ENCODE measurements at regions not wholly inside any gene's neighbourhood (a gene's known extent, or its start where the extent isn't known, plus 50 kb on each side); places are given as distances from the start of the nearest gene placed in this dataset.

DNA sequence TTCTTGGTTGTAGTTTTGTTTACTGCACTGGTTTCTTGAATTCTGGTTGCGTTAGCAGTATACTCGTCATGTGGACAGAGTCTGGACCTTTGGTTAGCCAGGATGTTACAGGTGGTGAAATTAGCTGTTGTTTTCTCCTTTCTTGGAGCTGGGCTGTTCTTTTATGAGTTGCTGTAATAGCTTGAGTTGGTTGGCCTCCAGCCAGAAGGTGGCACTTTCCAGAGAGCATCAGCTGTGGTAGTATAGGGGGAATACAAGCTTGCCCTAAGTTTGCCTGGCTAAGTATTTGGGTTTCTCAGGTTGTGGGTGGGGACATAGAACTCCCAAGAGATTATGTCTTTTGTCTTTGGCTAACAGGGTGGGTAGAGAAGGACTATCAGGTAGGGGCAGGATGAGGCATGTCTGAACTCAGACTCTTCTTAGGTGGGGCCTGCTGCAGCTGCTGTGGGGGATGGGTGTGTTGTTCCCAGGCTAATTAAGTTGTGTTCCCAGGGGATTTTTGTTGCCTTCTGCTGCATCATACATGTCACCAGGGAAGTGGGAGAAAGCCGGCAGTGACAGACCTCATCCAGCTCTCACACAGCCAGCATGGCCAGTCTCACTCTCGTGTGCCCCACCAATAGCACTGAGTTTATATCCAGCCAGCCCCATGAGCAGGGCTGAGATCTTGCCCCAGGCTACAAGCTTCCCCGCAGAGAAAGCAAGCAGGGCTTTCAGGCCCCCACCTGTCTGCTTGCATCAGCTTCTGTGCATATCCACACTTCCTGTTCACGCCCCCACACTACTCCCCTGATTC lies 246.7 kb upstream of the TPK1 start:
- H3K36me3 ChIP-seq: no peaks in the 10 kb centered on the region
- H3K27ac ChIP-seq: no peak overlapping the region
- H3K27me3 ChIP-seq: no peaks in the 10 kb centered on the region
- no peak overlapping the region for H3K4me3 ChIP-seq (ENCODE audit: low read depth in 1 of 2, low read length in 1 of 2)
- H3K4me1 ChIP-seq (ENCODE audit: control insufficient read depth in 1 of 2, insufficient read depth in 1 of 2, low read depth in 1 of 2, low read length in 1 of 2): no peaks in the 10 kb centered on the region
- TF ChIP-seq, protein P1, sequence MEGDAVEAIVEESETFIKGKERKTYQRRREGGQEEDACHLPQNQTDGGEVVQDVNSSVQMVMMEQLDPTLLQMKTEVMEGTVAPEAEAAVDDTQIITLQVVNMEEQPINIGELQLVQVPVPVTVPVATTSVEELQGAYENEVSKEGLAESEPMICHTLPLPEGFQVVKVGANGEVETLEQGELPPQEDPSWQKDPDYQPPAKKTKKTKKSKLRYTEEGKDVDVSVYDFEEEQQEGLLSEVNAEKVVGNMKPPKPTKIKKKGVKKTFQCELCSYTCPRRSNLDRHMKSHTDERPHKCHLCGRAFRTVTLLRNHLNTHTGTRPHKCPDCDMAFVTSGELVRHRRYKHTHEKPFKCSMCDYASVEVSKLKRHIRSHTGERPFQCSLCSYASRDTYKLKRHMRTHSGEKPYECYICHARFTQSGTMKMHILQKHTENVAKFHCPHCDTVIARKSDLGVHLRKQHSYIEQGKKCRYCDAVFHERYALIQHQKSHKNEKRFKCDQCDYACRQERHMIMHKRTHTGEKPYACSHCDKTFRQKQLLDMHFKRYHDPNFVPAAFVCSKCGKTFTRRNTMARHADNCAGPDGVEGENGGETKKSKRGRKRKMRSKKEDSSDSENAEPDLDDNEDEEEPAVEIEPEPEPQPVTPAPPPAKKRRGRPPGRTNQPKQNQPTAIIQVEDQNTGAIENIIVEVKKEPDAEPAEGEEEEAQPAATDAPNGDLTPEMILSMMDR (IDR thresholded peaks at IDR 0.05): no peak
- H3K9me3 ChIP-seq: no peaks in the 10 kb centered on the region

DNA sequence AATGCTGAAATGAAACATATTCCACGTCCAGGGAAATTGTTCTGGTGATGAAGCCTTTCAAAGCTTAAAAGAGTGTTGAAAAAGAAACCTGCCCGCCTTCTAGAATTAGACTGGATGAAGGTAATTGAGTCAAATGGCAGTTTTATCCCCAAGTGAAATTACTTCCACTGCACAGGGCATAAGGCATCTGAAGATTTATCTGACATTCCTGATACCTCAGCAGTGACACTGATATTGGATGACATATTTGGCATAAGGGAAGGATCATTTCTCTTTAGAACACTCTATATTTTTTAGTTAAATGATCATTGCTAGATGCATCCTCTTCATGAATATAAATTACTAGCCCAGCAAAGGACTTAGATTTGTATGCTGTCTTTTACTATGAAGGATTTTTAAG lies 229.6 kb upstream of the TPK1 start:
- TF ChIP-seq, protein P1 (IDR thresholded peaks at IDR 0.05): no peak
- Histone ChIP-seq H3K27ac (no peak overlapping the region), H3K4me3 (ENCODE audit: low read depth in 1 of 2, low read length in 1 of 2) (no peak overlapping the region), H3K36me3 (no peaks in the 10 kb centered on the region), H3K27me3 (no peaks in the 10 kb centered on the region), H3K4me1 (ENCODE audit: control insufficient read depth in 1 of 2, insufficient read depth in 1 of 2, low read depth in 1 of 2, low read length in 1 of 2) (no peaks in the 10 kb centered on the region), H3K9me3 (no peaks in the 10 kb centered on the region)

DNA sequence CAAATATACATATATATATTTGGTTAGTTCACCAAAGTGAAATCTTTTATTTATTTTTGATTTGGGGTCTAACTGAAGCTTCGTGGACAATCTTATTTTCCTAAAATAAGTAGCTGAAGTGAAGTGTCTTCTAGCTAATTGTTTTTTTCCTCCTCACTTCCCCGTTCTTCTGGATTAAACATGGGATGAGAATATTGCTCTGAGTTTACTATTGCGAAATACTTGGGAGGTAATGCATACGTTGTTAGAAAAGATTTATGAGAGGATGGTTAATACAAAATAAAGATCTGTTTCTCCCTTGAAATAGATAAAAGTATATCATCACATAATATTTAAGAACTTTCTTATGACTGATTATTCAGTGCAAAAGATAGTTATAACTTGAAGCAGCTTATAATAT lies 228.3 kb upstream of the TPK1 start:
- H3K9me3 ChIP-seq: no peaks in the 10 kb centered on the region
- TF ChIP-seq, protein P1 (IDR thresholded peaks at IDR 0.05): no peak

DNA sequence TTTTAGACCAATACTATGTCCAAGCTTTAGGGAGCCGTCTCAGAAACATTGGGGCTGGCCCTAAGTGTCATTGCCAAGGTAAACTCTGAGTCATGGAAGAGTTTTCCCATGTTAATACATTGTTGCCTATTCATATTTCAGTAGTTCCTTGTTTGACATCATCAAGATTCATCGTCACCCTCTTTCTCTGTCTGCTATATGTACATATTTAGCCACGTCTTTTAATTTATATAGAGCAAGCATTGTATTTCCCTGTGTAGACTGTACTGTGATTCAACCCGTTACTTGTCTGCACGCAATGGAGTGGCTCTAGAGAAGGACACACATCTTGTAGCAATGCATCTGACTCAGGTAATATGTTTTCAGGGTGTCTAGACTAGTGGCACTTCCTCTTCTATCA lies 217.9 kb upstream of the TPK1 start:
- Histone ChIP-seq H3K27ac (no peak overlapping the region), H3K4me1 (ENCODE audit: control insufficient read depth in 1 of 2, insufficient read depth in 1 of 2, low read depth in 1 of 2, low read length in 1 of 2) (no peaks in the 10 kb centered on the region), H3K4me3 (ENCODE audit: low read depth in 1 of 2, low read length in 1 of 2) (no peak overlapping the region), H3K9me3 (no peaks in the 10 kb centered on the region), H3K36me3 (no peaks in the 10 kb centered on the region), H3K27me3 (no peaks in the 10 kb centered on the region)
- TF ChIP-seq, protein P1 (IDR thresholded peaks at IDR 0.05): no peak

More for the DNA sequence above, 228.3 kb upstream of the TPK1 start:
- Histone ChIP-seq H3K4me1 (ENCODE audit: control insufficient read depth in 1 of 2, insufficient read depth in 1 of 2, low read depth in 1 of 2, low read length in 1 of 2) (no peaks in the 10 kb centered on the region), H3K27ac (no peak overlapping the region), H3K4me3 (ENCODE audit: low read depth in 1 of 2, low read length in 1 of 2) (no peak overlapping the region), H3K36me3 (no peaks in the 10 kb centered on the region), H3K27me3 (no peaks in the 10 kb centered on the region)

DNA sequence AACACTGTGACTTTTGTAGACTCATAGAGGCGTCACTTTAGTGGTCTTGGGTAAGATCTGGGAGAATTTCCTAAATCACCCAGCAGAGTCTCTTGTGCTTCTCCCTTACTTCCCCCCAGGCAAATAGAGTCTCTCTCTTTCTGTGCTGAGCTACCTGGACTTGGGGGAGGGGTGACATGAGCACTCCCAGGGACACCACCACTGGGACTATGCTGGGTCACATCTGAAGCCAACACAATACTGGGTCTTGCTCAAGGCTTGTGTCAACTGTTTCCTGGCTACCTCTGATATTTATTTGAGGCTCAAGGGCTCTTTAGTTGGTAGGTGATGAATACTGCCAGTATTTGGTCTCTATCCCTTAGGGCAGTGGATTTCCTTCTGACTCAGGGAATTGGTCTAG lies 214.6 kb upstream of the TPK1 start:
- H3K27ac ChIP-seq: no peak overlapping the region
- no peaks in the 10 kb centered on the region for H3K9me3 ChIP-seq
- no peaks in the 10 kb centered on the region for H3K36me3 ChIP-seq
- TF ChIP-seq, protein P1 (IDR thresholded peaks at IDR 0.05): no peak
- no peaks in the 10 kb centered on the region for H3K4me1 ChIP-seq (ENCODE audit: control insufficient read depth in 1 of 2, insufficient read depth in 1 of 2, low read depth in 1 of 2, low read length in 1 of 2)
- H3K27me3 ChIP-seq: no peaks in the 10 kb centered on the region
- no peak overlapping the region for H3K4me3 ChIP-seq (ENCODE audit: low read depth in 1 of 2, low read length in 1 of 2)

Measured in neutrophil (primary cell).